GM21529 (cell line): ENCODE measurements at regions not wholly inside any gene's neighbourhood (a gene's known extent, or its start where the extent isn't known, plus 50 kb on each side); places are given as distances from the start of the nearest gene placed in this dataset.
"Not testable (repeated sequence)": the region's sequence is repeated elsewhere in the genome, so short reads cannot be mapped to it uniquely, and the experiment has no call there.

ENCODE experiments used
- ATAC-seq: cut with Tn5 transposase; IDR thresholded peaks from one replicate; pipeline ENCODE4 v1.9.1; 2021; ENCODE audit not compliant: unreplicated experiment

- no peak for ATAC-seq
Measured at GRCh38 chr2:3115301-3116042, 262.1 kb downstream of the EIPR1 start.

DNA sequence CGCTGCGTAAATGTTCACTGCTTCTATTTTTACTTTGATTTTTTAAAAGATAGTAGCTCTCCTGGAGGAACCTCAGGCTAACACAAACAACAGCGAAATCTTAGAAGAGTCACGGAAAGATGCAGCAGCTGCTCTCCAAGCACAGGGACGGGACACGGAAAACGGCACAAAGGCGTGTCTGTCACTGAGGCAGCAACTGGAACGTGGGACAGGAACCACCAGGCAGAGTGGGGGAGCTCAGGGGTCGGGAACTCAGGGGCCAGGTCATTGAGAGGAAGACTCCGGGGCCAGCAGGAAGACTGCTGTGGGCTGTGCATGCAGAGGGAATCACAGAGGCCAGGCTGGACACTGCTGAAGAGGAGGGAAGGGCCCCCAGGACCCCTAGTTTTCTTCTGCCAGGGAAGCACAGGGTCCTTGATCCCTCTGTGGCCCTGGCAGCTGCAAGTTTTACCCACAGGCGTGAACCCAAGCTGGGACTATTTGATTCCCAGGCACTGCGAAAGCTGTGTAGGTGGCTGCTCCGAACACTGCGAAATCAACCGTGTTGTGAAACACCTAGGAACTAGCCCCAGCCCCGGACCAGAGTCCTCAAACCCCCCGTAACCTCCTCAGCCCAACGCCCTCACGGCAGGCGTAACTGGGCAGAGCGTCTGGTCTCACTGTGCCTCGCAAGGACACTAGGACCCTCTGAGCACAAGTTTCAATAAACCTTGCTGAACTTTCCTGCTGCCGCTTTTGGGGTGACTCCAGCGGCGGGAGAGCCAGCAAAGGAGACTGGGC, 263.0 kb downstream of the EIPR1 start:
- no peak for ATAC-seq

DNA sequence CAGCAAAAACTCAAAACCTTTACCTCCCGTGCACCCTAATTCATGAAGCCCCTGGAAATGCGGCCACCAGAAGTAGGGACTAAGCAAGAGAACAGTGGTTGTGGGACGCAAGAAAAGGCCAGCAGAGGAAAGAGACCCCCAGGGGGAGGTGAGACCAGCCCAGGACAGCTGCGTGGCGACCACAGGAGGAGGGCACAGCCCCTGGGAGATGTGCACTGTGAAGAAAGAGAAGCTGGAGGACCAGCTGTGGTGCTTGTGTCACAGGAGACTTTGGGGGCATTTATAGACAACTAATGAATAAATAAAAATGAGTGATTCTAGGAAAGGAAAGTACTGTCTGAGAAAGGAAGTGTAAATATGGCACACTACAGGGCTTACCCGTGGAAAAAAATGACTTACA, 263.8 kb downstream of the EIPR1 start:
- ATAC-seq = no peak

- ATAC-seq = no peak
Measured at GRCh38 chr2:3113122-3113521, 264.5 kb downstream of the EIPR1 start.

DNA sequence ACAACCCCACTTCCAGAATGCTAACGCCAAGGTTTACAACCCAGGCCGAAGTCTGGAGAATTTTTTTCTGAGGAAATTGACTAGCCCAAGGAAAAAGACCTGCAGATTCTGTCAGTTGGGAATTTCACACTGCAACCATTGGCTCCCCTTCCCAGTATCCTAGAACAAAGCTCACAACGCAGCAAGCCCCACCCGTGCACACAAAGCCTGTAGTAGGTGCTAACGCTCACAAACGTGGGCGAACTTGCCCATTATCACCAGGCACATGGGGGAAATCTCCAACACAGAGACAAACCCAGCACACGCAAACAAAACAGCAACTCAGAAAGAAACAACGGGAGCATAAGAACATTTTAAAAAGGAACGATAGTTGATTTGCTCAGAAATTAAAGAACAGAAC, 265.1 kb downstream of the EIPR1 start:
- ATAC-seq = no peak

- ATAC-seq = no peak
Measured at GRCh38 chr2:3112131-3112530, 265.5 kb downstream of the EIPR1 start.

- no peak for ATAC-seq
Measured at GRCh38 chr2:3110994-3111666, 266.5 kb downstream of the EIPR1 start.

DNA sequence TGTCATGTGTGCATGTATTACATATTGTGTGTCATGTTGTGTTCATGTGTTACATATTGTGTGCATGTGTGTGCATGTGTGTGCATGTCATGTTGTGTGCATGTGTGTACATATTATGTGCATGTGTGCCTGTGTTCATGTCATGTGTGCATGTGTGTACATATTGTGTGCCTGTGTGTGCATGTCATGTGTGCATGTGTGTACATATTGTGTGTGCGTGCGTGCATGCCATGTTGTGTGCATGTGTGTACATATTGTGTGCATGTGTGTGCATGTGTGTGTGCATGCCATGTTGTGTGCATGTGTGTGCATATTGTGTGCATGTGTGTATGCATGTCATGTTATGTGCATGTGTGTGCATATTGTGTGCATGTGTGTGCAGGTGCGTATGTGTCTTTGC, 267.1 kb downstream of the EIPR1 start:
- no peak for ATAC-seq

GRCh38 chr2:3108710-3109702, 268.6 kb downstream of the EIPR1 start:
- no peak for ATAC-seq

DNA sequence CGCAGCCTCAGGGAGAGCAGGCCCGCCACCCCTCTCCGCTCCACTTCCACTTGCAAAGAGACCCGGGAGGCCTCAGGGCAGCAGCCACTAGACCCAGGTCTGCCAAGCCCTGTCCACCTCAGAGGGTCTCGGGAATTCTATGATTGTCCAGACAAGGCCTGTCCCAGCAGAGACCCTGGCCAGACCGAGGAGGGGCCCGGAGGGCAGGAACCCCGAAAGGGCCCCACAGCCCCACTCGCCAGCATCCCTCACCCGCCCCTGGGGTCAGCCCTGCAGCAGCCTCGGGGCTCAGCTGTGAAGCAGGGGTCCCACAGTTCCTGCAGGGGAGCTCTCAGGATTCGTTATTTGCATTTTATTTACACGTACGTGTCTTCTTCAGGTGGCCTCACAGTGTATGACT, 269.5 kb downstream of the EIPR1 start:
- ATAC-seq = no peak

DNA sequence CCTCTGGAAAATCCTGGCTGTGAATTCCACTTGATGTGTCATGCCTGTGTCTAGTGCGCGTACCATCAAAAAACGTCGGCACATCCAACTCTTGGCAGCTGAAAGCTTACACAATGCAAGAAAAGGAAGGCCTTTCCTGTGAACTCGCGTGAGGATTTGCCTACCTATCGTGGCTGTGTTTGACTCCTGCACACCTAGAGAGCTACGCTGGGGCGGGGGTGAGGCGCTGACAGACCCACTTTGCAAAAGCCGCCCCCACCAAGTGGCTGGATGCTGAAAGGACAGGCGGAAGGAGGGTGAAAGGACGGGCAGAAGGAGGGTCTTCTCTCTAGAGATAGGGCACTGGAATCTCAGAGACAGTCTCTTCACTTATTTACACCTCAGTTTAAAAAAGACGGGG, 270.1 kb downstream of the EIPR1 start:
- no peak for ATAC-seq

DNA sequence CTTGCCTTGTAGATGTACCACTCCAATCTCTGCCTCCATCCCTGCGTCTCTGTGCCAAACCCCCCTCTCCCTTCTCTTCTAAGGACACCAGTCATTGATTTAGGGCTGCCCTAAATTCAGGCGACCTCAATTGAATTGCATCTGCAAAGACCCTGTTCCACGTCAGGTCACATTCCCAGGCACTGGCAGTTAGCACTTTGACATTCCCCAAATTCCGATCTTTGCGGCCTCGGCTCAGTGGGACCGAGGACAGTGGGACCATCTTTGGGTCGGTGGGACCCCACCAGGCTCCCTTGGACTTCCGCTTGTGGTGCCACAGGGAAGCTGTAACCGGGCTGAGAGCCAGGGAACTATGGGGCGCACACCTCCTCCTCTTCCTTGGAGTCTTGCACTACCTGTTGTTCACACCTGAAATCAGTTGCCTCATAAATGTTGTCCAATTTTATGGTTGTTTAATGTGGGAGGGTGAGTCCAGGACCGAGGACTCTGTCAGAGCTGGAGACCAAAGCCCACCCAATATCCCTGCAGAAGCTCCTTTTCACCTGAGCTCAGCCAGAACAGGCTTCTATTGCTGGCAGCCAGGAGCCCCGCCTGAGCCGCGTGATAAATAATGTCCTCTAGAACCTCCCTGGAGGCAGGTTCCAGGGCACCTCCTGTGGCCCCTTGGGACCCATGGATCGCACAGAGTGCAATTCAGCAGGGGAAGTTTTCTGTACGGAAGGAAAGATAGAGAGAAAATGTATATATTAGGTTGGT, 271.6 kb downstream of the EIPR1 start:
- no peak for ATAC-seq

DNA sequence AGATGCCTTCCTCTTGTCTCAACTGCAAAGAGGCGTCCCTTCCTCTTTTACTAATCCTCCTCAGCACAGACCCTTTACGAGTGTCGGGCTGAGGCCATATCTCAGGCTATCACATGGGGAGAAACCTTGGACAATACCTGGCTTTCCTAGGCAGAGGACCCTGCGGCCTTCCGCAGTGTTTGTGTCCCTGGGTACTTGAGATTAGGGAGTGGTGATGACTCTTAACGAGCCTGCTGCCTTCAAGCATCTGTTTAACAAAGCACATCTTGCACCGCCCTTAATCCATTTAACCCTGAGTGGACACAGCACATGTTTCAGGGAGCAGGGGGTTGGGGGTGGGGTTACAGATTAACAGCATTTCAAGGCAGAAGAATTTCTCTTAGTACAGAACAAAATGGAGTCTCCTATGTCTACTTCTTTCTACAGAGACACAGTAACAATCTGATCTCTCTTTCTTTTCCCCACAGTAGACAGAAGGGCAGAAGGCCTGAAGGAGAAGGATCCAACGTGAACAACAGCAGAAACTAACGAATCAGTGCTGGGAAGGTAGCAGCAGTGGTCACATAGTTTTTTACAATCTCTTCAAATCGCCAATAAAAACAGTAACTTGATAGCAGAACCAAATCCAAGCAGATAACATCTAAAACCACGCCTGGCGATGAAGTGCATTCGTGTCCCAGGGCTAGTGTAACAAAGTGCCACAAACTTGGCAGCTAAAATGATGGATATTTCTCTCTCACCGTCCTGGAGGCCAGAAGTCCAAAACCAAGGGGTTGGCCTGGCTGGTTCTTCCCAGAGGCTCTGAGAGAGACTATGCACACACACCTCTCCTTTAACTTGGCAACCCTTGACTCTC, 272.4 kb downstream of the EIPR1 start:
- ATAC-seq = not testable (repeated sequence)

GRCh38 chr2:3104261-3104660, 273.4 kb downstream of the EIPR1 start:
- ATAC-seq = no peak

GRCh38 chr2:3102922-3103569, 274.6 kb downstream of the EIPR1 start:
- no peak for ATAC-seq

- ATAC-seq = no peak
Measured at GRCh38 chr2:3102081-3102921, 275.3 kb downstream of the EIPR1 start.

DNA sequence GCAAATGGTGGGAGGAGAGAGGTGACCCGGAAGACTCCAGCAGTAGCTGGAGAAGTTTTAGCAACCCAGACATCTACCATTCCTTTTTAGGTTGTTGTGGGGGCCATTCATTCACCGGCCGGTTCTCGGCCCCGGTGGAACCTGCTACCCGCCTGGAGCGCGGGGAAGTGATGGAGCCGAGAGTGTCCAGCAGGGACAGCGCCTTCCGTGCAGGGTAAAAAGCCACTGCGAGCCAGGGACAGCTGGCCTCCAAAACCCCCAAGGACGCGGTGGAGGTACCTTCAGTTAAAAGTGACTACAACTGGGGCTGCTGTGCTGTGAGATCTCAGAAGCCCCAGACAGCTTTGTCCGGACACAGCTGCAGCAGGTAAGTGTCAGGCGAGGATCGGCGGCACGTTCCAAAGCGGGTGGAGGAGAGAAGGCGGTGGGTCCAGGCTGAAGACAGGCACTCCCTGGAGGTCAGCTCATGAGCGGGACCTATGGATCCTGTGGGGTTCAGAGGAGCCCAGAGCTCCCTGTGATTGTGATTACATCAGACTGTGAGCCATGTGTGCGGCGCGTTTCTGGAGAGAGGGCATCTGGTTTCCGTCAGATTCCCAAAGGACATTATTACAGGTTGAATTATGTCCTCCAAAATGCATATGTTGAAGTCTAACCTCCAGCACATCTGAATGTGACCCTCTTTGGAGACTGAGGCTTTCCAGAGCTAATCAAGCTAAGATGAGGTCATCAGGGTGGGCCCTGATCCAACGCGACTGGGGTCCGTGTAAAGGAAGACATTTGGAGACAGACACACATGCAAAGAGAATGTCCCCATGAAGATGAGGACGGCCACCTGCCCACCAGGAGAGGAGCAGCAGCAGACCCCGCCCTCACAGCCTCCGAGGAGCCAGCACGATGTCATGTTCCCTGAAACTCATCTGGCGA, 276.3 kb downstream of the EIPR1 start:
- ATAC-seq = no peak
